Neuron (in vitro differentiated cells): ENCODE measurements at regions not wholly inside any gene's neighbourhood (a gene's known extent, or its start where the extent isn't known, plus 50 kb on each side); places are given as distances from the start of the nearest gene placed in this dataset.

Experiments
- H2AFZ ChIP-seq: one replicate; pipeline ENCODE4 v1.6.1; 2013; ENCODE audit warnings: low read depth, mild to moderate bottlenecking, inconsistent platforms, low read length, moderate library complexity
- H3K27me3 ChIP-seq: one replicate; pipeline ENCODE4 v1.6.1; 2013; ENCODE audit warnings: low read length; ENCODE audit not compliant: insufficient read depth
- H3K36me3 ChIP-seq: one replicate; pipeline ENCODE4 v1.6.1; 2013; ENCODE audit warnings: low read length; ENCODE audit not compliant: insufficient read depth
- H3K4me1 ChIP-seq: one replicate; pipeline ENCODE4 v1.6.1; 2013; ENCODE audit warnings: low read length; ENCODE audit not compliant: insufficient read depth
- H3K4me3 ChIP-seq: 2 replicates; pipeline ENCODE4 v1.5.1; 2013; ENCODE audit warnings: mild to moderate bottlenecking, low read length, moderate library complexity
- H3K9me3 ChIP-seq: one replicate; pipeline ENCODE4 v1.6.1; 2013; ENCODE audit warnings: low read length

GRCh38 chr19:31424861-31425620, 75.8 kb upstream of the TSHZ3 start:
- Histone ChIP-seq H2AFZ (no peak overlapping the region), H3K27me3 (peaks cover 4% of the 10 kb centered on the region), H3K36me3 (no peaks in the 10 kb centered on the region), H3K4me1 (no peaks in the 10 kb centered on the region), H3K4me3 (no peak overlapping the region), H3K9me3 (no peaks in the 10 kb centered on the region)

- no peak overlapping the region for H3K4me3 ChIP-seq
- no peaks in the 10 kb centered on the region for H3K9me3 ChIP-seq
- H3K36me3 ChIP-seq = no peaks in the 10 kb centered on the region
- no peak overlapping the region for H2AFZ ChIP-seq
- no peaks in the 10 kb centered on the region for H3K4me1 ChIP-seq
- no peaks in the 10 kb centered on the region for H3K27me3 ChIP-seq
Measured at GRCh38 chr19:31427857-31428256, 78.6 kb upstream of the TSHZ3 start.

GRCh38 chr19:31430381-31430780, 81.1 kb upstream of the TSHZ3 start:
- no peak overlapping the region for H2AFZ ChIP-seq
- no peaks in the 10 kb centered on the region for H3K27me3 ChIP-seq
- no peaks in the 10 kb centered on the region for H3K9me3 ChIP-seq
- H3K4me1 ChIP-seq = no peaks in the 10 kb centered on the region
- no peak overlapping the region for H3K4me3 ChIP-seq
- no peaks in the 10 kb centered on the region for H3K36me3 ChIP-seq

- no peaks in the 10 kb centered on the region for H3K36me3 ChIP-seq
- H2AFZ ChIP-seq = no peak overlapping the region
- no peaks in the 10 kb centered on the region for H3K9me3 ChIP-seq
- H3K27me3 ChIP-seq = no peaks in the 10 kb centered on the region
- H3K4me1 ChIP-seq = no peaks in the 10 kb centered on the region
- no peak overlapping the region for H3K4me3 ChIP-seq
Measured at GRCh38 chr19:31432201-31432810, 83.1 kb upstream of the TSHZ3 start.

- Histone ChIP-seq H3K4me3 (no peak overlapping the region), H3K36me3 (no peaks in the 10 kb centered on the region), H3K4me1 (no peaks in the 10 kb centered on the region), H3K27me3 (no peaks in the 10 kb centered on the region), H3K9me3 (no peaks in the 10 kb centered on the region), H2AFZ (no peak overlapping the region)
Measured at GRCh38 chr19:31436121-31436776, 87.0 kb upstream of the TSHZ3 start.

- Histone ChIP-seq H3K4me3 (no peak overlapping the region), H3K4me1 (no peaks in the 10 kb centered on the region), H2AFZ (no peak overlapping the region), H3K9me3 (no peaks in the 10 kb centered on the region), H3K27me3 (no peaks in the 10 kb centered on the region), H3K36me3 (no peaks in the 10 kb centered on the region)
Measured at GRCh38 chr19:31438401-31439269, 89.4 kb upstream of the TSHZ3 start.

- no peaks in the 10 kb centered on the region for H3K4me1 ChIP-seq
- no peaks in the 10 kb centered on the region for H3K27me3 ChIP-seq
- H3K36me3 ChIP-seq = no peaks in the 10 kb centered on the region
- no peak overlapping the region for H3K4me3 ChIP-seq
- no peak overlapping the region for H2AFZ ChIP-seq
- no peaks in the 10 kb centered on the region for H3K9me3 ChIP-seq
Measured at GRCh38 chr19:31439270-31439573, 90.0 kb upstream of the TSHZ3 start.

GRCh38 chr19:31444931-31445330, 95.7 kb upstream of the TSHZ3 start:
- Histone ChIP-seq H3K36me3 (no peaks in the 10 kb centered on the region), H2AFZ (no peak overlapping the region), H3K9me3 (no peaks in the 10 kb centered on the region), H3K4me3 (no peak overlapping the region), H3K4me1 (no peaks in the 10 kb centered on the region), H3K27me3 (no peaks in the 10 kb centered on the region)

- Histone ChIP-seq H3K4me3 (no peak overlapping the region), H3K9me3 (no peaks in the 10 kb centered on the region), H2AFZ (no peak overlapping the region), H3K27me3 (no peaks in the 10 kb centered on the region), H3K4me1 (no peaks in the 10 kb centered on the region), H3K36me3 (no peaks in the 10 kb centered on the region)
Measured at GRCh38 chr19:31445406-31445805, 96.2 kb upstream of the TSHZ3 start.

GRCh38 chr19:31448221-31448657, 99.0 kb upstream of the TSHZ3 start:
- Histone ChIP-seq H3K9me3 (no peaks in the 10 kb centered on the region), H2AFZ (no peak overlapping the region), H3K4me1 (no peaks in the 10 kb centered on the region), H3K36me3 (no peaks in the 10 kb centered on the region), H3K4me3 (no peak overlapping the region), H3K27me3 (no peaks in the 10 kb centered on the region)

GRCh38 chr19:31449379-31449778, 100.1 kb upstream of the TSHZ3 start:
- H3K4me3 ChIP-seq = no peak overlapping the region
- H3K27me3 ChIP-seq = no peaks in the 10 kb centered on the region
- no peaks in the 10 kb centered on the region for H3K4me1 ChIP-seq

GRCh38 chr19:31450696-31451095, 101.5 kb upstream of the TSHZ3 start:
- Histone ChIP-seq H3K4me1 (no peaks in the 10 kb centered on the region), H2AFZ (no peak overlapping the region), H3K4me3 (no peak overlapping the region), H3K27me3 (no peaks in the 10 kb centered on the region), H3K9me3 (no peaks in the 10 kb centered on the region), H3K36me3 (no peaks in the 10 kb centered on the region)

More at GRCh38 chr19:31449379-31449778, 100.1 kb upstream of the TSHZ3 start:
- H3K9me3 ChIP-seq = no peaks in the 10 kb centered on the region
- no peak overlapping the region for H2AFZ ChIP-seq
- no peaks in the 10 kb centered on the region for H3K36me3 ChIP-seq
